B cell (primary cell): ENCODE measurements at regions not wholly inside any gene's neighbourhood (a gene's known extent, or its start where the extent isn't known, plus 50 kb on each side); places are given as distances from the start of the nearest gene placed in this dataset.

ENCODE experiments used
- CTCF ChIP-seq: fragments of 200-600 bp; IDR thresholded peaks from one replicate; pipeline ENCODE4 v1.8.0; 2022; ENCODE audit warnings: antibody characterized with exemption, mild to moderate bottlenecking
- EZH2 ChIP-seq: IDR thresholded peaks from 2 replicates; pipeline ENCODE4 v1.6.1; 2012; ENCODE audit warnings: borderline replicate concordance, low read depth, mild to moderate bottlenecking, moderate library complexity, low read length; ENCODE audit not compliant: insufficient read depth, poor library complexity, severe bottlenecking

GRCh38 chr3:107916171-107916570 is 174.7 kb downstream of the CD47 start:
- TF ChIP-seq EZH2 (no peak), CTCF (no peak)
